ENCODE measurements at regions not wholly inside any gene's neighbourhood (a gene's known extent, or its start where the extent isn't known, plus 50 kb on each side); places are given as distances from the start of the nearest gene placed in this dataset.

DNA sequence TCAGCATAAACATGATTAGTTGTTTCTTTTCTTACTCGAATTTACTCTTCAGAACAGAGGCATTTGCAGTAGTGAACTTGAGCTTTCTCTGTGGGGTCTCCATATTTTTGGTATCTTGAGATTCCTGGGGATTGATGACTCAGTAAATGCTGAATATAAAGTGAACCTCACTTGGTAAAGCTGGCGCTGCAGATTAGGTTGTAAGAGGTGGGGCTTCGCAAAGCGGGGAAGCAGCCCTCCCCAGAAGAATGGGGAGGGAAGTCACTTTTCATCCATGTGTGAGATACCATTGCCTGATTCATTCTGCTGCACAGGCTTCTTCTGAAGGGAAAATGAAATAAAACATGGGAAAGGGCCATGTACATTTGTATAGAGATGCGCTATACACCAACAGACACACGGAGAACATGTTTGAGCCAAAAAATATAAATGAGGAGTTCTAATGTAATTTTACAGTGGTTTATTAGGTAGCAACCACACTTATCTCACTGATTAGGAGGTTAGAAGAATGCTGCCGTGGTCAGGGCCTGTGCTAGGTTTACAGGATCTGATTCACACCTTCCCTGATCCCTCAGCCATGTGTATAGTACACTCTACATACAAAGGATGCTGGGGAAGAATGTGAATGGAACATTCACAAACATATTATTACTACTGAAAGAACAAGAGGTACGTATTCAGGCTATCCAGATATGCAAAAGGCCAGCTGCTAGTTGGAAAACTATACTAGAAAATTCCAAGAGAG lies 63.5 kb downstream of the DNTTIP2 start:
- Mint-ChIP-seq H3K27me3 (no peaks in the 10 kb centered on the region), H3K4me3 (no peak overlapping the region), H3K4me1 (peaks cover 13% of the 10 kb centered on the region), H3K9me3 (no peaks in the 10 kb centered on the region), H3K27ac (no peak overlapping the region), H3K36me3 (ENCODE audit: low read depth) (no peaks in the 10 kb centered on the region)
- DNase-seq = no peak
- intact Hi-C loops (cut with micrococcal nuclease) = loop anchor here (2.0 kb wide), 1 partner anchor 135 kb away; the partner anchor contains the start of gene BCAR3

GRCh38 chr1:93814795-93815340 lies 64.1 kb downstream of the DNTTIP2 start:
- Mint-ChIP-seq H3K27me3 (no peaks in the 10 kb centered on the region), H3K9me3 (no peaks in the 10 kb centered on the region), H3K4me1 (peaks cover 13% of the 10 kb centered on the region), H3K27ac (no peak overlapping the region), H3K4me3 (no peak overlapping the region), H3K36me3 (ENCODE audit: low read depth) (no peaks in the 10 kb centered on the region)
- intact Hi-C loops (cut with micrococcal nuclease) = loop anchor here (1.0 to 2.0 kb wide), 3 partner anchors 134 to 377 kb away; partner anchors contain the start of gene BCAR3
- no peak for DNase-seq

GRCh38 chr1:93814059-93814794 lies 64.8 kb downstream of the DNTTIP2 start:
- Mint-ChIP-seq H3K9me3 (no peaks in the 10 kb centered on the region), H3K4me3 (no peak overlapping the region), H3K27me3 (no peaks in the 10 kb centered on the region), H3K27ac (no peak overlapping the region), H3K36me3 (ENCODE audit: low read depth) (no peaks in the 10 kb centered on the region), H3K4me1 (peaks cover 13% of the 10 kb centered on the region)
- intact Hi-C loops (cut with micrococcal nuclease) = loop anchor here (1.0 to 2.0 kb wide), 3 partner anchors 133 to 376 kb away; partner anchors contain the start of gene BCAR3
- DNase-seq = peak; percentile 88

GRCh38 chr1:93813076-93813475 lies 65.9 kb downstream of the DNTTIP2 start:
- Mint-ChIP-seq H3K27me3 (peaks cover 7% of the 10 kb centered on the region), H3K27ac (no peak overlapping the region), H3K36me3 (ENCODE audit: low read depth) (no peaks in the 10 kb centered on the region), H3K4me3 (no peak overlapping the region), H3K9me3 (peaks cover 3% of the 10 kb centered on the region), H3K4me1 (peaks cover 7% of the 10 kb centered on the region)
- no peak for DNase-seq
- intact Hi-C loops (cut with micrococcal nuclease) = no loop called here

GRCh38 chr1:93811326-93812065 lies 67.5 kb downstream of the DNTTIP2 start:
- Mint-ChIP-seq H3K4me3 (no peak overlapping the region), H3K27ac (no peak overlapping the region), H3K36me3 (ENCODE audit: low read depth) (no peaks in the 10 kb centered on the region), H3K4me1 (no peaks in the 10 kb centered on the region), H3K9me3 (peaks cover 3% of the 10 kb centered on the region), H3K27me3 (peaks cover 9% of the 10 kb centered on the region)
- DNase-seq = no peak
- intact Hi-C loops (cut with micrococcal nuclease) = no loop called here

GRCh38 chr1:93810316-93810715 lies 68.7 kb downstream of the DNTTIP2 start:
- H3K4me1 Mint-ChIP-seq = no peaks in the 10 kb centered on the region
- peaks cover 3% of the 10 kb centered on the region for H3K9me3 Mint-ChIP-seq
- H3K27ac Mint-ChIP-seq = no peak overlapping the region
- no peak overlapping the region for H3K4me3 Mint-ChIP-seq
- no peak for DNase-seq
- H3K27me3 Mint-ChIP-seq = peaks cover 16% of the 10 kb centered on the region
- H3K36me3 Mint-ChIP-seq (ENCODE audit: low read depth) = no peaks in the 10 kb centered on the region
- intact Hi-C loops (cut with micrococcal nuclease) = no loop called here

DNA sequence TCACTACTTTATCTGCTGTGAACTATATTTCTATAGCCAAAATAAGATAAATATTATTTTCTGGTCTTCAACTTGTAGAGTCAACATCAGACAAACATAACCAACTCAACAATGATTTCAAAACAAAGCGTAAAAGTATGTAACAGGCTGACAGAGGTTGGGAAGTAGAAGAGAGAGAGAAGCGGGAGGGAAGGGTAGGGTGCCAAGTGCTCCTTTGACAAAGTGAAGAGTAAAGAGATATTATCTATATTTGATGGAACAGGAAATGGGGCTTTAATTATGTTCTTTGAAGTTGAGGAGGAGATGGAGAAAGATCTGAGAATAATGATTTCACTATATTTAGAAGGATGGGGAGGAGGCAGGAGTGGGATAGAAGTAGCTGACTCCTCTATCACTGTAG lies 70.1 kb downstream of the DNTTIP2 start:
- peaks cover 16% of the 10 kb centered on the region for H3K27me3 Mint-ChIP-seq
- no peak for DNase-seq
- H3K36me3 Mint-ChIP-seq (ENCODE audit: low read depth) = no peaks in the 10 kb centered on the region
- H3K27ac Mint-ChIP-seq = no peak overlapping the region
- H3K4me3 Mint-ChIP-seq = no peak overlapping the region
- intact Hi-C loops (cut with micrococcal nuclease) = no loop called here
- H3K9me3 Mint-ChIP-seq = peaks cover 3% of the 10 kb centered on the region
- no peaks in the 10 kb centered on the region for H3K4me1 Mint-ChIP-seq

DNA sequence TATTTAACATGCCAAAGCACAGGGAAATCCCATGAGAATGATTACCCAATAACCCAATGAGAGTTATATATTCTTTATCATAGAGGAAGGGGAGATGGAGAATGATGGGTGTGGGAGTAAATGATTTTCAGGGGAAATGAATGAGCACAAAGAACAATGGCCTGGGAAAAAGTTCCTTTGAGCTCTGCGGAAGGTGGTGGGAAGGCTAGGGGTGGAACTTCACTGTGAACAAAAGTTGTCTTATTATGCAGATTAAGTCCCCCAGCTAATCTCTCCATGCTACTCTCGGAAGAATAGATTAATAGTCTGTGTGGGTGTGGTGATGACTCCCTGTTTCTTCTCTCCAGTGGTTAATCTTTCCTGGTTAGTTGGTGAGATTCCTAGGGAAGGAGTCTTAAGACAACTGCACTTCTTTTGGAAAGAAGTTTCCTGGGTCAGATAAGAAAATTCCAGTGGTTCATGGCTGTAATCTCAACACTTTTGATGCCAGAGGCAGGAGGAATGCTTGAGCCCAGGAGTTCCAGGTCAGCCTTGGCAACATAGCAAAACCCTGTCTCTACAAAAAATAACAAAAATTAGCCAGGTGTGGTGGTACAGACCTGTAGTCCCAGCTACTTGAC lies 71.6 kb downstream of the DNTTIP2 start:
- Mint-ChIP-seq H3K9me3 (peaks cover 3% of the 10 kb centered on the region), H3K27me3 (peaks cover 16% of the 10 kb centered on the region), H3K36me3 (ENCODE audit: low read depth) (no peaks in the 10 kb centered on the region), H3K27ac (no peak overlapping the region), H3K4me3 (no peak overlapping the region), H3K4me1 (no peaks in the 10 kb centered on the region)
- intact Hi-C loops (cut with micrococcal nuclease) = no loop called here
- no peak for DNase-seq

DNA sequence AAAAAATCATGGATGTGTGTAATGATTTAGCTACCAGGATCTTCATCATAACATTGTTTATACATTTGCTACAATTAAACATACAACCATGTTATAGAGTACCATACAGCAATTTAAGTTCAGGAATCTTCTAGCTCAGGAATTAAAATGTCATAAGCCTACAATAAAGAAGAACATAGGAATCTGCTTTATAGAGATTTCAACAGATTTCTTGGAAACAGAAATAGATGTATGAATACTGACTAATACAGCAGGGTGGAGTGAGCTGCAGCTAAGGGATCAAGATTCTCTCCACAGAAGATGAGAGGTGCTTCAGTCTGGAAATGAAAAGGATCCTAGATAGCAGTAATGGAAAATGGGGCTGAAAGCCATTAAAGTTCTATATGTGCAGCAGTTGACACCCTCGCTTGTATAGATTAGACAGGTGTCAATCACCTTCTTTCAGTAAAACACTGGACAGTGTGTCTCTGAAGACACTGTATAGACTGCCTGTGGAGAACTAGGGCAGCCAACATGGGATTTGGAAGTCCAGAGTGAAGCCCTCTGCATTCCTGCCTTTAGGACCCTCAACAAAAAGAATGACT lies 73.9 kb downstream of the DNTTIP2 start:
- H3K27me3 Mint-ChIP-seq = peaks cover 19% of the 10 kb centered on the region
- H3K4me1 Mint-ChIP-seq = no peaks in the 10 kb centered on the region
- no peak overlapping the region for H3K27ac Mint-ChIP-seq
- no peak for DNase-seq
- H3K4me3 Mint-ChIP-seq = no peak overlapping the region
- intact Hi-C loops (cut with micrococcal nuclease) = loop anchor here (2.0 kb wide), 1 partner anchor 24 kb away; no protein-coding TSS in a partner anchor
- no peaks in the 10 kb centered on the region for H3K36me3 Mint-ChIP-seq (ENCODE audit: low read depth)
- H3K9me3 Mint-ChIP-seq = peaks cover 3% of the 10 kb centered on the region

- DNase-seq = no peak
- Mint-ChIP-seq H3K9me3 (peaks cover 3% of the 10 kb centered on the region), H3K27ac (no peak overlapping the region), H3K4me1 (no peaks in the 10 kb centered on the region), H3K27me3 (peaks cover 19% of the 10 kb centered on the region), H3K36me3 (ENCODE audit: low read depth) (no peaks in the 10 kb centered on the region), H3K4me3 (no peak overlapping the region)
- intact Hi-C loops (cut with micrococcal nuclease) = loop anchor here (2.0 kb wide), 1 partner anchor 24 kb away; no protein-coding TSS in a partner anchor
These were observed 74.6 kb downstream of the DNTTIP2 start for GRCh38 chr1:93804412-93804811.

DNA sequence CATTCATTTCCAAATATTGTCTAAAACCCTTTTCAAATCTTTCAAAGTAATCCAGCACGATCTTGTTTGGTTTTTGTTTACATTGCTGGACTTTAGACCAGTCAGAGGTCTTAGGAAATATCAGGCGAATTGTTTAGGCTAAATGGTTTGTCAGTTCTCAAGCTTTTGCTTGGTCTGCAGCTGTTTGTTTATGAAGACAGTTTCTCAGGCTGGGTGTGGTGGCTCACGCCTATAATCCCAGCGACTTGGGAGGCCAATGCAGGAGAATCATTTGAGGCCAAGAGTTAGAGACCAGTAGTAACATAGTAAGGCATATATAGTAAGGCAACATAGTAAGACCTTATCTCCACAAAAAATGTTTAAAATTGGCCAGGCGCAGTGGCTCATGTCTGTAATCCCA lies 77.5 kb downstream of the DNTTIP2 start:
- Mint-ChIP-seq H3K4me1 (no peaks in the 10 kb centered on the region), H3K36me3 (ENCODE audit: low read depth) (no peaks in the 10 kb centered on the region), H3K4me3 (no peak overlapping the region), H3K27ac (no peak overlapping the region), H3K9me3 (peaks cover 5% of the 10 kb centered on the region), H3K27me3 (peaks cover 10% of the 10 kb centered on the region)
- intact Hi-C loops (cut with micrococcal nuclease) = no loop called here
- no peak for DNase-seq

DNA sequence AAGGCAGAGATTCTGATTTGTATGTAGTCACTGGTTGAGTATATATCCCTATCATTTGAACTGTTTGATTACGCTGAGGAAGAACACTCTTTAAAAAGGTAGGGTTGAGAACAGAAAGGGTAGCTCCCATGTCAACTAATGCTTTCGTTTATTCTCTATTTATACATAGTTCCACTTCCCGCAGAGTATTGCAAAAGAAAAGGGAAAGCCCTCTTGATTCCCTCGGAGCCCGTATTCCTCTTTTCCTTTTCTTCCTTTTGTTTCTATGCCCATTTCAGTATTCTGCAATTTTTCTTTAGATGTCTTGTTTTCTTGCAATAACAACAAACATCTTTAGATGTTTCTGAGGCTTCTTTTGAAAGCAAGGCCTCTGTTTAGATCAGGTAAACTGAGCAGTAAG lies 78.2 kb downstream of the DNTTIP2 start:
- H3K36me3 Mint-ChIP-seq (ENCODE audit: low read depth) = no peaks in the 10 kb centered on the region
- H3K27ac Mint-ChIP-seq = no peak overlapping the region
- H3K27me3 Mint-ChIP-seq = peaks cover 5% of the 10 kb centered on the region
- intact Hi-C loops (cut with micrococcal nuclease) = no loop called here
- no peak overlapping the region for H3K4me3 Mint-ChIP-seq
- DNase-seq = no peak
- peaks cover 5% of the 10 kb centered on the region for H3K9me3 Mint-ChIP-seq
- no peaks in the 10 kb centered on the region for H3K4me1 Mint-ChIP-seq

DNA sequence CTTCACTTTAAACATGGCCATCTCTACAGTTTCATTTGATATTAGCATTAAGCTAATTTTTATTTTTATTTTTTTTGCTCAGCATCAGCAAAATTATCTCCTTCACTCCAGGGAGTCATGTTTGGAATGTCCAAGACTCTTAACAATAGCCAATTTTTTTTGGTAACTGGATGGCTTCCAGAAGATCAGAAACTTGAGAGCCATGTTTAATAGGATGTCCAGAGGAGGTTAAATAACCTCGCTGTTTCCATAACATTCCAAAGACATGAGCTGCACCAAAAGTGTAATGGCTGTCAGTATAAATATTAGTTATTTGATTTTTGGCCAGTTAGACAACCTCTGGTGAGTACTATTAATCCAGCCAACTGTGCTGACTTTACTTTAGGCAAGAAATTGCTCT lies 80.7 kb downstream of the DNTTIP2 start:
- no peaks in the 10 kb centered on the region for H3K4me1 Mint-ChIP-seq
- peaks cover 5% of the 10 kb centered on the region for H3K9me3 Mint-ChIP-seq
- DNase-seq = no peak
- intact Hi-C loops (cut with micrococcal nuclease) = no loop called here
- H3K4me3 Mint-ChIP-seq = no peak overlapping the region
- H3K27ac Mint-ChIP-seq = no peak overlapping the region
- H3K27me3 Mint-ChIP-seq = peaks cover 2% of the 10 kb centered on the region
- no peaks in the 10 kb centered on the region for H3K36me3 Mint-ChIP-seq (ENCODE audit: low read depth)
